GM12864 (cell line): ENCODE measurements at regions not wholly inside any gene's neighbourhood (a gene's known extent, or its start where the extent isn't known, plus 50 kb on each side); places are given as distances from the start of the nearest gene placed in this dataset.

ENCODE experiments used
- DNase-seq: peaks from one replicate; pipeline ENCODE4 v3.0.0-alpha.2; 2011; ENCODE audit warnings: low read depth
- H3K4me3 ChIP-seq: 2 replicates; pipeline ENCODE4 v1.5.1; 2011; ENCODE audit warnings: mild to moderate bottlenecking, low read depth, low read length, control low read depth
- TF ChIP-seq, protein P1 (sequence below): IDR thresholded peaks from 2 replicates; pipeline ENCODE4 v1.5.1; 2011; ENCODE audit warnings: low read depth, mild to moderate bottlenecking, moderate library complexity, low read length, control low read depth, inconsistent platforms; ENCODE audit errors: missing control alignments

- TF ChIP-seq, protein P1, sequence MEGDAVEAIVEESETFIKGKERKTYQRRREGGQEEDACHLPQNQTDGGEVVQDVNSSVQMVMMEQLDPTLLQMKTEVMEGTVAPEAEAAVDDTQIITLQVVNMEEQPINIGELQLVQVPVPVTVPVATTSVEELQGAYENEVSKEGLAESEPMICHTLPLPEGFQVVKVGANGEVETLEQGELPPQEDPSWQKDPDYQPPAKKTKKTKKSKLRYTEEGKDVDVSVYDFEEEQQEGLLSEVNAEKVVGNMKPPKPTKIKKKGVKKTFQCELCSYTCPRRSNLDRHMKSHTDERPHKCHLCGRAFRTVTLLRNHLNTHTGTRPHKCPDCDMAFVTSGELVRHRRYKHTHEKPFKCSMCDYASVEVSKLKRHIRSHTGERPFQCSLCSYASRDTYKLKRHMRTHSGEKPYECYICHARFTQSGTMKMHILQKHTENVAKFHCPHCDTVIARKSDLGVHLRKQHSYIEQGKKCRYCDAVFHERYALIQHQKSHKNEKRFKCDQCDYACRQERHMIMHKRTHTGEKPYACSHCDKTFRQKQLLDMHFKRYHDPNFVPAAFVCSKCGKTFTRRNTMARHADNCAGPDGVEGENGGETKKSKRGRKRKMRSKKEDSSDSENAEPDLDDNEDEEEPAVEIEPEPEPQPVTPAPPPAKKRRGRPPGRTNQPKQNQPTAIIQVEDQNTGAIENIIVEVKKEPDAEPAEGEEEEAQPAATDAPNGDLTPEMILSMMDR = no peak
- DNase-seq = no peak
- H3K4me3 ChIP-seq = no peak overlapping the region
Measured at GRCh38 chr6:102995491-102995890, 1602.0 kb downstream of the GRIK2 start.

GRCh38 chr6:102994866-102995265, 1601.4 kb downstream of the GRIK2 start:
- DNase-seq = no peak
- H3K4me3 ChIP-seq = no peak overlapping the region
- TF ChIP-seq, protein P1 = no peak

- H3K4me3 ChIP-seq = no peak overlapping the region
- no peak for DNase-seq
- TF ChIP-seq, protein P1 = no peak
Measured at GRCh38 chr6:102986086-102986485, 1592.6 kb downstream of the GRIK2 start.

- no peak overlapping the region for H3K4me3 ChIP-seq
- TF ChIP-seq, protein P1 = no peak
Measured at GRCh38 chr6:102984357-102984756, 1590.8 kb downstream of the GRIK2 start.

GRCh38 chr6:102981490-102982015, 1588.0 kb downstream of the GRIK2 start:
- no peak overlapping the region for H3K4me3 ChIP-seq
- no peak for DNase-seq
- TF ChIP-seq, protein P1 = no peak

More at GRCh38 chr6:102984357-102984756, 1590.8 kb downstream of the GRIK2 start:
- DNase-seq = no peak

GRCh38 chr6:102980951-102981350, 1587.4 kb downstream of the GRIK2 start:
- no peak for DNase-seq
- TF ChIP-seq, protein P1 = no peak
- H3K4me3 ChIP-seq = no peak overlapping the region

GRCh38 chr6:102961902-102962301, 1568.4 kb downstream of the GRIK2 start:
- H3K4me3 ChIP-seq = no peak overlapping the region
- DNase-seq = no peak
- TF ChIP-seq, protein P1 = no peak
